Ovary (tissue), 3 donors: ENCODE measurements at regions not wholly inside any gene's neighbourhood (a gene's known extent, or its start where the extent isn't known, plus 50 kb on each side); places are given as distances from the start of the nearest gene placed in this dataset.

Experiments
- CTCF ChIP-seq, 3 donors: fragments of 450-650 bp in 2 of 3; fragments of 200-600 bp in 1 of 3; IDR thresholded peaks; one replicate each; pipeline versions ENCODE4 v1.5.1 to v1.8.0; 2016 to 2022; ENCODE audit warnings: antibody characterized with exemption in 3 of 3, mild to moderate bottlenecking in 1 of 3
- EP300 ChIP-seq: sonication (generic); formaldehyde crosslinking; IDR thresholded peaks from one replicate; pipeline ENCODE4 v1.6.1; 2017; ENCODE audit warnings: antibody characterized with exemption
- POLR2A ChIP-seq: fragments of 450-650 bp; IDR thresholded peaks from one replicate; pipeline ENCODE4 v1.6.1; 2017; ENCODE audit warnings: antibody characterized with exemption, mild to moderate bottlenecking, moderate library complexity
- donor health status: DM: no; HTN: no; CAD: no.

GRCh38 chr4:92234393-92235176, 69.2 kb upstream of the GRID2 start:
- TF ChIP-seq CTCF (IDR thresholded peaks at IDR 0.05) (no peak), EP300 (no peak), POLR2A (no peak)
